PFSK-1 (cell line): ENCODE measurements at regions not wholly inside any gene's neighbourhood (a gene's known extent, or its start where the extent isn't known, plus 50 kb on each side); places are given as distances from the start of the nearest gene placed in this dataset.

ENCODE experiments used
- POLR2AphosphoS5 ChIP-seq: IDR thresholded peaks from 2 replicates; pipeline ENCODE4 v1.6.1; 2012; ENCODE audit warnings: low read depth, mild to moderate bottlenecking, control low read depth, low read length, moderate library complexity
- SIN3A ChIP-seq: IDR thresholded peaks from 2 replicates; pipeline ENCODE4 v1.6.1; 2012; ENCODE audit warnings: mild to moderate bottlenecking, low read length, moderate library complexity, borderline replicate concordance; ENCODE audit not compliant: insufficient read depth
- TAF1 ChIP-seq: IDR thresholded peaks from 2 replicates; pipeline ENCODE4 v1.6.1; 2012; ENCODE audit warnings: low read length, control low read depth, borderline replicate concordance; ENCODE audit not compliant: insufficient read depth
- TF ChIP-seq, protein P1 (sequence below), 2 experiments: IDR thresholded peaks; 2 replicates each; pipeline versions ENCODE4 v1.6.1 to v1.8.0; 2011 to 2012; ENCODE audit warnings: low read depth in 2 of 2, low read length in 2 of 2, control low read depth in 1 of 2, inconsistent platforms in 1 of 2, mild to moderate bottlenecking in 1 of 2, moderate library complexity in 1 of 2; ENCODE audit not compliant: insufficient read depth in 1 of 2

DNA sequence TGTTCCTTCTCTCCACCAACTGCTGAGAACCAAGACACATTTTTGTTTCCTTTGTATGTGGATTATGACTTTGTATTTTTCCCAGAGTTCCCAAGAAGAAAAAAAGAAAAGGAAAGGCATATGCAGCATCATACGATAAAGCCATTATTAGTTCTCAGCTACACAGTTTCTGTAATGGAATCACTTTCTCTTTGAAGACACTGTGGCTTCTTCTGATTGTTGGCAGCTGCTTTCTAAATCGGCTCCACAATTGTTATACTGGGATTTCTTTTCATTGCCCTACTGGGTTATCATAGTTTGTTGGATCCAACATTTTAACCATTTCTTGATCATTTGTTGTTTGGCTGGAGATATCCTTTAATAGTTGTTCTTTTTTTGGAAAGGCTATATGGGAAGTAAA lies 89.5 kb upstream of the HIVEP3 start:
- TF ChIP-seq SIN3A = no peak
- TF ChIP-seq POLR2AphosphoS5 = no peak
- TF ChIP-seq, protein P1, sequence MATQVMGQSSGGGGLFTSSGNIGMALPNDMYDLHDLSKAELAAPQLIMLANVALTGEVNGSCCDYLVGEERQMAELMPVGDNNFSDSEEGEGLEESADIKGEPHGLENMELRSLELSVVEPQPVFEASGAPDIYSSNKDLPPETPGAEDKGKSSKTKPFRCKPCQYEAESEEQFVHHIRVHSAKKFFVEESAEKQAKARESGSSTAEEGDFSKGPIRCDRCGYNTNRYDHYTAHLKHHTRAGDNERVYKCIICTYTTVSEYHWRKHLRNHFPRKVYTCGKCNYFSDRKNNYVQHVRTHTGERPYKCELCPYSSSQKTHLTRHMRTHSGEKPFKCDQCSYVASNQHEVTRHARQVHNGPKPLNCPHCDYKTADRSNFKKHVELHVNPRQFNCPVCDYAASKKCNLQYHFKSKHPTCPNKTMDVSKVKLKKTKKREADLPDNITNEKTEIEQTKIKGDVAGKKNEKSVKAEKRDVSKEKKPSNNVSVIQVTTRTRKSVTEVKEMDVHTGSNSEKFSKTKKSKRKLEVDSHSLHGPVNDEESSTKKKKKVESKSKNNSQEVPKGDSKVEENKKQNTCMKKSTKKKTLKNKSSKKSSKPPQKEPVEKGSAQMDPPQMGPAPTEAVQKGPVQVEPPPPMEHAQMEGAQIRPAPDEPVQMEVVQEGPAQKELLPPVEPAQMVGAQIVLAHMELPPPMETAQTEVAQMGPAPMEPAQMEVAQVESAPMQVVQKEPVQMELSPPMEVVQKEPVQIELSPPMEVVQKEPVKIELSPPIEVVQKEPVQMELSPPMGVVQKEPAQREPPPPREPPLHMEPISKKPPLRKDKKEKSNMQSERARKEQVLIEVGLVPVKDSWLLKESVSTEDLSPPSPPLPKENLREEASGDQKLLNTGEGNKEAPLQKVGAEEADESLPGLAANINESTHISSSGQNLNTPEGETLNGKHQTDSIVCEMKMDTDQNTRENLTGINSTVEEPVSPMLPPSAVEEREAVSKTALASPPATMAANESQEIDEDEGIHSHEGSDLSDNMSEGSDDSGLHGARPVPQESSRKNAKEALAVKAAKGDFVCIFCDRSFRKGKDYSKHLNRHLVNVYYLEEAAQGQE (IDR thresholded peaks at IDR 0.05; ENCODE audit: insufficient read depth in 1 of 2, low read depth in 2 of 2, low read length in 2 of 2) = no peak
- TF ChIP-seq TAF1 = no peak
